Hematopoietic multipotent progenitor cell (in vitro differentiated cells): ENCODE measurements at regions not wholly inside any gene's neighbourhood (a gene's known extent, or its start where the extent isn't known, plus 50 kb on each side); places are given as distances from the start of the nearest gene placed in this dataset.

Experiments used
- DNase-seq, 3 donors: peaks; one replicate each; pipeline ENCODE4 v3.0.0-alpha.2; 2011 to 2015; ENCODE audit warnings: low read depth in 2 of 3, low spot score in 2 of 3

GRCh38 chr6:170088582-170088955 lies 202.3 kb downstream of the DLL1 start:
- DNase-seq = no peak

GRCh38 chr6:170087941-170088581 lies 202.8 kb downstream of the DLL1 start:
- peak; percentile 38 to 77 (median 74) for DNase-seq

GRCh38 chr6:170087421-170087780 lies 203.5 kb downstream of the DLL1 start:
- DNase-seq = peak in 2 of 3 donors; percentile 10 to 33

GRCh38 chr6:170086639-170087420 lies 204.0 kb downstream of the DLL1 start:
- DNase-seq = peak in 1 of 3 donors; percentile 26

- DNase-seq = no peak
Observed at GRCh38 chr6:170085475-170086401, 205.1 kb downstream of the DLL1 start.

- DNase-seq = no peak
Observed at GRCh38 chr6:170084166-170084730, 206.6 kb downstream of the DLL1 start.

- DNase-seq = no peak
Observed at GRCh38 chr6:170083236-170084051, 207.4 kb downstream of the DLL1 start.

- peak in 2 of 3 donors; percentile 19 to 42 for DNase-seq
Observed at GRCh38 chr6:170082531-170083187, 208.2 kb downstream of the DLL1 start.

GRCh38 chr6:170082067-170082466 lies 208.8 kb downstream of the DLL1 start:
- DNase-seq = no peak

GRCh38 chr6:170081556-170081955 lies 209.3 kb downstream of the DLL1 start:
- DNase-seq = no peak

GRCh38 chr6:170080828-170081371 lies 210.0 kb downstream of the DLL1 start:
- no peak for DNase-seq

GRCh38 chr6:170080169-170080827 lies 210.6 kb downstream of the DLL1 start:
- DNase-seq = no peak

- DNase-seq = no peak
Observed at GRCh38 chr6:170076466-170077165, 214.3 kb downstream of the DLL1 start.

GRCh38 chr6:170075659-170076223 lies 215.1 kb downstream of the DLL1 start:
- DNase-seq = no peak

GRCh38 chr6:170074907-170075306 lies 216.0 kb downstream of the DLL1 start:
- no peak for DNase-seq

GRCh38 chr6:170074435-170074834 lies 216.4 kb downstream of the DLL1 start:
- no peak for DNase-seq

GRCh38 chr6:170073846-170074245 lies 217.0 kb downstream of the DLL1 start:
- DNase-seq = no peak

- DNase-seq = no peak
Observed at GRCh38 chr6:170072246-170072645, 218.6 kb downstream of the DLL1 start.
